ENCODE measurements at regions not wholly inside any gene's neighbourhood (a gene's known extent, or its start where the extent isn't known, plus 50 kb on each side); places are given as distances from the start of the nearest gene placed in this dataset.

DNA sequence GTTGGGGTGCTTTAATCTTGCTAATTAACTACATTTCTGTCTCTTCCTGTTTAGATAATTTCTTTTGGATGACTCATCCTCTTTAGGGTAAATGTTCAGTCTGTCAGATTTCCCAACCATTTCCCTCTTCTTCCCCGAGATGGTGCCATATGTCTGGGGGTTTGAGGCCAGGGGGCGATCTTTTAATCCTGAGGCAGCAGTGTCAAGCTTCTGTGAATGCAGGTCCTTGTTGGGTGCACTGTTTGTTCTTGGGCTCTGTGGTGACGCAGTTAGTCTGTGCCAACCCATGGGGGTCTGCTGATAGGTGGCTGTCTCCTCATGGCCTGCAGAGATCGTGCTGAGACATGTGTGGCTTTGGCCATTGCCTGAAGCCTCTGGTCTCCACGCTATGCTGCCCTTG, 420.4 kb downstream of the NDFIP2 start:
- TF ChIP-seq, protein P1, sequence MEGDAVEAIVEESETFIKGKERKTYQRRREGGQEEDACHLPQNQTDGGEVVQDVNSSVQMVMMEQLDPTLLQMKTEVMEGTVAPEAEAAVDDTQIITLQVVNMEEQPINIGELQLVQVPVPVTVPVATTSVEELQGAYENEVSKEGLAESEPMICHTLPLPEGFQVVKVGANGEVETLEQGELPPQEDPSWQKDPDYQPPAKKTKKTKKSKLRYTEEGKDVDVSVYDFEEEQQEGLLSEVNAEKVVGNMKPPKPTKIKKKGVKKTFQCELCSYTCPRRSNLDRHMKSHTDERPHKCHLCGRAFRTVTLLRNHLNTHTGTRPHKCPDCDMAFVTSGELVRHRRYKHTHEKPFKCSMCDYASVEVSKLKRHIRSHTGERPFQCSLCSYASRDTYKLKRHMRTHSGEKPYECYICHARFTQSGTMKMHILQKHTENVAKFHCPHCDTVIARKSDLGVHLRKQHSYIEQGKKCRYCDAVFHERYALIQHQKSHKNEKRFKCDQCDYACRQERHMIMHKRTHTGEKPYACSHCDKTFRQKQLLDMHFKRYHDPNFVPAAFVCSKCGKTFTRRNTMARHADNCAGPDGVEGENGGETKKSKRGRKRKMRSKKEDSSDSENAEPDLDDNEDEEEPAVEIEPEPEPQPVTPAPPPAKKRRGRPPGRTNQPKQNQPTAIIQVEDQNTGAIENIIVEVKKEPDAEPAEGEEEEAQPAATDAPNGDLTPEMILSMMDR (IDR thresholded peaks at IDR 0.05): no peak
- TF ChIP-seq EP300 (IDR thresholded peaks at IDR 0.05) (no peak), POLR2A (IDR thresholded peaks at IDR 0.05) (no peak)

Measured in ovary (tissue), 3 donors.